Neuronal stem cell (in vitro differentiated cells): ENCODE measurements at regions not wholly inside any gene's neighbourhood (a gene's known extent, or its start where the extent isn't known, plus 50 kb on each side); places are given as distances from the start of the nearest gene placed in this dataset.

ENCODE experiments used
- DNase-seq: peaks from one replicate; pipeline ENCODE4 v3.0.0-alpha.2; 2013; ENCODE audit warnings: low spot score
- H2AFZ ChIP-seq: one replicate; pipeline ENCODE4 v1.6.1; 2013; ENCODE audit warnings: mild to moderate bottlenecking, low read length, inconsistent platforms
- H2AK5ac ChIP-seq: 2 replicates; pipeline ENCODE4 v1.6.1; 2013; ENCODE audit warnings: low read depth, mild to moderate bottlenecking, inconsistent platforms, low read length, moderate library complexity, mixed read lengths
- H2BK120ac ChIP-seq: 2 replicates; pipeline ENCODE4 v1.6.1; 2013; ENCODE audit warnings: low read depth, mild to moderate bottlenecking, inconsistent platforms, low read length, moderate library complexity, mixed read lengths
- H2BK12ac ChIP-seq: one replicate; pipeline ENCODE4 v1.6.1; 2013; ENCODE audit warnings: low read length, inconsistent platforms
- H2BK15ac ChIP-seq: 2 replicates; pipeline ENCODE4 v1.6.1; 2013; ENCODE audit warnings: mild to moderate bottlenecking, low read length, inconsistent platforms, mixed read lengths
- H2BK5ac ChIP-seq: one replicate; pipeline ENCODE4 v1.6.1; 2013; ENCODE audit warnings: inconsistent platforms, mild to moderate bottlenecking, low read length, moderate library complexity
- H3K14ac ChIP-seq: one replicate; pipeline ENCODE4 v1.6.1; 2013; ENCODE audit warnings: low read length, inconsistent platforms
- H3K18ac ChIP-seq: 2 replicates; pipeline ENCODE4 v1.6.1; 2013; ENCODE audit warnings: low read length, inconsistent platforms
- H3K23ac ChIP-seq: 2 replicates; pipeline ENCODE4 v1.6.1; 2013; ENCODE audit warnings: low read depth, mild to moderate bottlenecking, mixed read lengths, low read length, inconsistent platforms; ENCODE audit not compliant: poor library complexity
- H3K27ac ChIP-seq: replicated peaks from 3 replicates; pipeline ENCODE4 v1.5.1; 2013; ENCODE audit warnings: low read length, inconsistent platforms
- H3K27me3 ChIP-seq, 3 experiments: 2 replicates each; pipeline ENCODE4 v1.6.1; 2013; ENCODE audit warnings: low read length in 3 of 3, mild to moderate bottlenecking in 2 of 3, inconsistent platforms in 1 of 3, low read depth in 1 of 3, mixed read lengths in 1 of 3, moderate library complexity in 1 of 3; ENCODE audit not compliant: control insufficient read depth in 3 of 3, insufficient read depth in 3 of 3
- H3K36me3 ChIP-seq, 2 donors: replicated peaks in 1 of 2; 2 replicates each; pipeline ENCODE4 v1.6.1; 2013; ENCODE audit warnings: low read length in 2 of 2; ENCODE audit not compliant: control insufficient read depth in 2 of 2, insufficient read depth in 2 of 2
- H3K4ac ChIP-seq: 2 replicates; pipeline ENCODE4 v1.6.1; 2013; ENCODE audit warnings: inconsistent platforms, mild to moderate bottlenecking, low read length, moderate library complexity
- H3K4me1 ChIP-seq, 2 donors: 1 replicate in 1 of 2; 2 replicates in 1 of 2; pipeline ENCODE4 v1.6.1; 2013; ENCODE audit warnings: low read length in 2 of 2, low read depth in 1 of 2; ENCODE audit not compliant: control insufficient read depth in 2 of 2, insufficient read depth in 1 of 2
- H3K4me2 ChIP-seq: one replicate; pipeline ENCODE4 v1.6.1; 2013; ENCODE audit warnings: mild to moderate bottlenecking, low read length, inconsistent platforms; ENCODE audit not compliant: insufficient read depth, poor library complexity, severe bottlenecking
- H3K4me3 ChIP-seq, 2 donors: 2 replicates each; pipeline ENCODE4 v1.5.1; 2013; ENCODE audit warnings: low read length in 2 of 2, mild to moderate bottlenecking in 2 of 2, inconsistent platforms in 1 of 2, moderate library complexity in 1 of 2
- H3K79me1 ChIP-seq: one replicate; pipeline ENCODE4 v1.6.1; 2013; ENCODE audit warnings: low read depth, mild to moderate bottlenecking, inconsistent platforms, low read length, moderate library complexity
- H3K9ac ChIP-seq: one replicate; pipeline ENCODE4 v1.6.1; 2013; ENCODE audit warnings: mild to moderate bottlenecking, low read depth, low read length, inconsistent platforms; ENCODE audit not compliant: poor library complexity
- H3K9me3 ChIP-seq, 2 donors: replicated peaks in 1 of 2; 2 replicates each; pipeline versions ENCODE3 to v1.6.1; 2013; ENCODE audit warnings: low read length in 2 of 2, mild to moderate bottlenecking in 2 of 2, inconsistent platforms in 1 of 2, low read depth in 1 of 2, mixed read lengths in 1 of 2, moderate library complexity in 1 of 2; ENCODE audit not compliant: control insufficient read depth in 2 of 2, insufficient read depth in 1 of 2
- H4K8ac ChIP-seq: one replicate; pipeline ENCODE4 v1.6.1; 2013; ENCODE audit warnings: low read depth, mild to moderate bottlenecking, inconsistent platforms, low read length, moderate library complexity
- H4K91ac ChIP-seq: one replicate; pipeline ENCODE4 v1.6.1; 2013; ENCODE audit warnings: low read length, low read depth, mild to moderate bottlenecking, inconsistent platforms; ENCODE audit not compliant: poor library complexity
- WGBS, 2 donors: extraction: QIAGEN DNeasy Blood & Tissue Kit; methylation state at CpG; one replicate each; pipeline ENCODE4 v1.1.7; 2013; ENCODE audit warnings: missing lambda C conversion rate in 2 of 2, mixed read lengths in 1 of 2; ENCODE audit not compliant: insufficient read length in 2 of 2, insufficient replicate concordance in 1 of 2; ENCODE audit errors: extremely low coverage in 2 of 2; 5-methylcytosine and 5-hydroxymethylcytosine counted together

DNA sequence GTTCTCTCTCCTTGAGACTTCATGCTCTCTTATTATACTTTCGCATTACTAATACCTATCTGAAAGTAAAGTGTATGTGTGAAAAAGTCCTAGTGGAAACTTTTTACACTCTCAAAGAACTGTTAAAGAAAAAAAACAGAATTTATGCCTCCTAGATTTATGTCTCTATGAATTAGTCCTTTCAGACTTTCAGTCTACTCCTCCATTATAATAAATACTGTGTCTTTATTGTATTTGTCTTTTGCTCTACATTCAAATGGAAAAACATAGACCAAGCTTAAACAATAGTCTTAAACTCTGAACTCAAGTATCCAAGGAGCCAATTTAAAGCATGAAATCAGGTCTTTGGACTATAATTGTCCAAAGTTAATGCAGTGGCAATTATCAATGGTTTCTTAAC lies 1449.0 kb downstream of the PLA2G4A start:
- no peak overlapping the region for H3K4ac ChIP-seq
- H2AK5ac ChIP-seq: no peak overlapping the region
- H3K79me1 ChIP-seq: no peaks in the 10 kb centered on the region
- no peak overlapping the region for H2BK12ac ChIP-seq
- H3K27me3 ChIP-seq: no peaks in the 10 kb centered on the region
- H3K23ac ChIP-seq: no peak overlapping the region
- H3K9ac ChIP-seq: no peak overlapping the region
- H3K4me1 ChIP-seq: no peaks in the 10 kb centered on the region
- no peak overlapping the region for H2AFZ ChIP-seq
- no peak overlapping the region for H3K27ac ChIP-seq
- H3K36me3 ChIP-seq: no peaks in the 10 kb centered on the region
- H4K8ac ChIP-seq: no peak overlapping the region
- no peak overlapping the region for H3K18ac ChIP-seq
- no peak overlapping the region for H2BK120ac ChIP-seq
- WGBS, 2 donors: no CpG with 5 or more reads among the region's 1 CpG
- no peak overlapping the region for H3K4me3 ChIP-seq
- DNase-seq: no peak
- H3K4me2 ChIP-seq: no peak overlapping the region
- H2BK5ac ChIP-seq: no peak overlapping the region
- no peaks in the 10 kb centered on the region for H3K9me3 ChIP-seq
- H3K14ac ChIP-seq: no peak overlapping the region
- no peak overlapping the region for H4K91ac ChIP-seq
- H2BK15ac ChIP-seq: no peak overlapping the region

DNA sequence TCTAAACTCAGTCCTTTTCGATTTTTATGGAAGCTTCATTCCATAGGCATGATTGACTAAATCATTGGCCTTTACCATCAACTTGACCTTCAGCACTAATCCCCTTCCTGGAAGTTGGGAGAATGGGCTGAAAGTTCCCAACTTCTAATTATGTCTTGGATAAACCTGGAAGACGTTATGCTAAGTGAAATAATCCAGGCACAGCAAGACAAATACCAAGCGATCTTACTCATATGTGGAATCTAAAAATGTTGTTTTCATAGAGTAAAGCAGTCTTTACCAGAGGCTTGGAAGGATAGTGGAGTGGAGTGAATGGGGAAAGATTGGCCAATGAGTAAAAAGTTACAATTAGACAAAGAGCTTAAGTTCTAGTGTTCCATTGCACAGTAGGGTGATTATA lies 1453.2 kb downstream of the PLA2G4A start:
- no peak overlapping the region for H2BK5ac ChIP-seq
- H4K91ac ChIP-seq: no peak overlapping the region
- H2AFZ ChIP-seq: no peak overlapping the region
- H3K23ac ChIP-seq: no peak overlapping the region
- no peak overlapping the region for H3K27ac ChIP-seq
- no peaks in the 10 kb centered on the region for H3K36me3 ChIP-seq
- no peak overlapping the region for H3K9ac ChIP-seq
- no peak overlapping the region for H2BK120ac ChIP-seq
- no peaks in the 10 kb centered on the region for H3K4me1 ChIP-seq
- no peaks in the 10 kb centered on the region for H3K27me3 ChIP-seq
- H3K18ac ChIP-seq: no peak overlapping the region
- DNase-seq: no peak
- WGBS, 2 donors: no CpG with 5 or more reads among the region's 3 CpGs
- no peak overlapping the region for H3K4me3 ChIP-seq
- no peak overlapping the region for H3K14ac ChIP-seq
- no peak overlapping the region for H2BK15ac ChIP-seq
- H3K9me3 ChIP-seq: no peaks in the 10 kb centered on the region
- no peaks in the 10 kb centered on the region for H3K79me1 ChIP-seq
- no peak overlapping the region for H4K8ac ChIP-seq
- no peak overlapping the region for H2BK12ac ChIP-seq
- no peak overlapping the region for H2AK5ac ChIP-seq
- H3K4ac ChIP-seq: no peak overlapping the region
- H3K4me2 ChIP-seq: no peak overlapping the region

DNA sequence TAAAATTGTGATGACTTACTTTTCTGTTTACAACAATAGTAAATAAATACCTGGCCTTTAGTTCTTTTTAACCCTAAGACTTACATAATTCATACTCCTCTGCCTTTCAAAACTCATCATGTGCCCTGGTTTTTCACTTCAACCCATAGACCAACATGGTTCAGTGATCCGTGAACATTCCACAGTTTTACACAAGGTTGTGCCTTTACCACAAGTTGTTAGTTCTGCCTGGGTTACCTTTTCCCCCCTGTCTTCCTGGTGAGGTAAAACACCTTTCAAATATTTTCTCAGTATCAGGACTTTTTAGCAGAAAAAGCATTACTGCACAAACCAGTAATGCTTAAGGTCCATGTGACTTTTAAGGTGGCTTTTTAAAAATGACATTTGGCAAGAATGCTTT lies 1466.4 kb downstream of the PLA2G4A start:
- Histone ChIP-seq H3K18ac (no peak overlapping the region), H3K36me3 (no peaks in the 10 kb centered on the region), H3K4me3 (no peak overlapping the region), H2BK15ac (no peak overlapping the region), H2AK5ac (no peak overlapping the region), H2BK120ac (no peak overlapping the region), H2BK12ac (no peak overlapping the region), H3K9me3 (no peaks in the 10 kb centered on the region), H3K14ac (no peak overlapping the region), H4K8ac (no peak overlapping the region), H3K9ac (no peak overlapping the region), H3K4ac (no peak overlapping the region), H4K91ac (no peak overlapping the region), H3K4me1 (no peaks in the 10 kb centered on the region), H3K4me2 (no peak overlapping the region), H3K27me3 (no peaks in the 10 kb centered on the region), H3K23ac (no peak overlapping the region), H3K27ac (no peak overlapping the region), H2BK5ac (no peak overlapping the region), H2AFZ (no peak overlapping the region), H3K79me1 (no peaks in the 10 kb centered on the region)
- WGBS, 2 donors: no CpG with 5 or more reads among the region's 1 CpG
- DNase-seq: no peak

DNA sequence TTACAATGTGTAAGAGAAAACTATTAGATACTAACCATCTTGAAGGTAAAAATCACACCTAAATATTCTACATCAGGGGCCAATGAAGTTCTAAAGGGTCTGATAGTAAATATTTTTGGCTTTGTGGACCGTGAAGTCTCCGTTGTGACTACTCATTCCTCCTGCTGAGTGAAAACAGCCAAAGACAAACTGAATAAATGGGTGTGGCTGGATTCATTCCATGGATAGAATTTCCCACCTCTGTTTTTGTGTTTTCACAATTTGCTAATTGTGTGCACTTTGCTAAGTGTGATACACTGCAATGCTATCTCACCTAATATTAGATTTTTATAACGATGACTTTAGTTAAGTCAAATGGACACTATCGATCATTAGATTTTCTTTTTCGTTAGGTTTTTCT lies 1474.0 kb downstream of the PLA2G4A start:
- H2BK12ac ChIP-seq: no peak overlapping the region
- WGBS, 2 donors: no CpG with 5 or more reads among the region's 5 CpGs
- no peak overlapping the region for H2AK5ac ChIP-seq
- H3K79me1 ChIP-seq: no peaks in the 10 kb centered on the region
- no peak overlapping the region for H3K4me2 ChIP-seq
- no peak overlapping the region for H3K23ac ChIP-seq
- no peaks in the 10 kb centered on the region for H3K9me3 ChIP-seq
- no peak overlapping the region for H3K4me3 ChIP-seq
- no peak overlapping the region for H2BK120ac ChIP-seq
- DNase-seq: no peak
- H3K36me3 ChIP-seq: no peaks in the 10 kb centered on the region
- H3K27me3 ChIP-seq: no peaks in the 10 kb centered on the region
- H4K8ac ChIP-seq: no peak overlapping the region
- H3K9ac ChIP-seq: no peak overlapping the region
- no peak overlapping the region for H2BK15ac ChIP-seq
- no peak overlapping the region for H3K27ac ChIP-seq
- no peak overlapping the region for H2AFZ ChIP-seq
- H4K91ac ChIP-seq: no peak overlapping the region
- no peak overlapping the region for H3K4ac ChIP-seq
- H3K14ac ChIP-seq: no peak overlapping the region
- no peak overlapping the region for H2BK5ac ChIP-seq
- no peaks in the 10 kb centered on the region for H3K4me1 ChIP-seq
- no peak overlapping the region for H3K18ac ChIP-seq
